ENCODE measurements at regions not wholly inside any gene's neighbourhood (a gene's known extent, or its start where the extent isn't known, plus 50 kb on each side); places are given as distances from the start of the nearest gene placed in this dataset.

GRCh38 chr5:20601678-20602100 is 613.7 kb upstream of the CDH18 start:
- POLR2A ChIA-PET, result no interaction called here
- ATAC-seq (no peak), DNase-seq (no peak)
- Mint-ChIP-seq H3K9me3 (peaks cover 0 to 27% (median 15%) of the 10 kb centered on the region in 9 donors), H3K4me1 (no peaks in the 10 kb centered on the region), H3K36me3 (peaks cover 0 to 15% (median 0%) of the 10 kb centered on the region in 3 donors), H3K4me3 (no peak overlapping the region), H3K27me3 (no peaks in the 10 kb centered on the region), H3K27ac (no peak overlapping the region)

GRCh38 chr5:20590356-20590755 is 602.4 kb upstream of the CDH18 start:
- Mint-ChIP-seq H3K27ac (no peak overlapping the region), H3K36me3 (no peaks in the 10 kb centered on the region), H3K4me3 (no peak overlapping the region), H3K9me3 (peaks cover 0 to 19% (median 2%) of the 10 kb centered on the region in 9 donors), H3K27me3 (no peaks in the 10 kb centered on the region), H3K4me1 (no peaks in the 10 kb centered on the region)
- DNase-seq (no peak), ATAC-seq (no peak)
- POLR2A ChIA-PET, result no interaction called here

GRCh38 chr5:20575571-20575970 is 587.6 kb upstream of the CDH18 start:
- Mint-ChIP-seq H3K4me1 (no peaks in the 10 kb centered on the region), H3K36me3 (no peaks in the 10 kb centered on the region), H3K9me3 (peaks cover 2 to 26% (median 10%) of the 10 kb centered on the region in 9 donors), H3K27ac (no peak overlapping the region), H3K27me3 (no peaks in the 10 kb centered on the region), H3K4me3 (no peak overlapping the region)
- ATAC-seq, result no peak
- DNase-seq, result no peak
- POLR2A ChIA-PET, result no interaction called here

GRCh38 chr5:20574576-20574975 is 586.6 kb upstream of the CDH18 start:
- Mint-ChIP-seq H3K36me3 (no peaks in the 10 kb centered on the region), H3K27me3 (no peaks in the 10 kb centered on the region), H3K9me3 (peaks cover 2 to 21% (median 12%) of the 10 kb centered on the region in 9 donors), H3K4me3 (no peak overlapping the region), H3K27ac (no peak overlapping the region), H3K4me1 (no peaks in the 10 kb centered on the region)
- no peak for ATAC-seq
- no peak for DNase-seq
- POLR2A ChIA-PET, result no interaction called here

- ATAC-seq (no peak), DNase-seq (no peak)
- Mint-ChIP-seq H3K27me3 (no peaks in the 10 kb centered on the region), H3K4me3 (no peak overlapping the region), H3K4me1 (no peaks in the 10 kb centered on the region), H3K9me3 (peaks cover 1 to 10% (median 5%) of the 10 kb centered on the region in 9 donors), H3K36me3 (no peaks in the 10 kb centered on the region), H3K27ac (no peak overlapping the region)
- POLR2A ChIA-PET, result no interaction called here
These were observed 584.6 kb upstream of the CDH18 start for GRCh38 chr5:20572614-20573013.

- no peaks in the 10 kb centered on the region for H3K4me1 Mint-ChIP-seq
- DNase-seq, result no peak
- H3K4me3 Mint-ChIP-seq, result no peak overlapping the region
- no peaks in the 10 kb centered on the region for H3K36me3 Mint-ChIP-seq
- peaks cover 0 to 10% (median 8%) of the 10 kb centered on the region in 9 donors for H3K9me3 Mint-ChIP-seq
- POLR2A ChIA-PET, result no interaction called here
- ATAC-seq, result no peak
- H3K27me3 Mint-ChIP-seq, result no peaks in the 10 kb centered on the region
- H3K27ac Mint-ChIP-seq, result no peak overlapping the region
These were observed 582.5 kb upstream of the CDH18 start for GRCh38 chr5:20570486-20570885.

- Mint-ChIP-seq H3K4me1 (no peaks in the 10 kb centered on the region), H3K27ac (no peak overlapping the region), H3K4me3 (no peak overlapping the region), H3K9me3 (peaks cover 0 to 25% (median 8%) of the 10 kb centered on the region in 9 donors), H3K27me3 (no peaks in the 10 kb centered on the region), H3K36me3 (no peaks in the 10 kb centered on the region)
- no peak for DNase-seq
- ATAC-seq, result no peak
- POLR2A ChIA-PET, result no interaction called here
These were observed 574.5 kb upstream of the CDH18 start for GRCh38 chr5:20562544-20562943.

- Mint-ChIP-seq H3K36me3 (no peaks in the 10 kb centered on the region), H3K4me3 (no peak overlapping the region), H3K9me3 (peaks cover 0 to 22% (median 8%) of the 10 kb centered on the region in 9 donors), H3K27me3 (no peaks in the 10 kb centered on the region), H3K27ac (no peak overlapping the region), H3K4me1 (no peaks in the 10 kb centered on the region)
- no peak for DNase-seq
- no peak for ATAC-seq
- POLR2A ChIA-PET, result no interaction called here
These were observed 571.8 kb upstream of the CDH18 start for GRCh38 chr5:20559845-20560244.

GRCh38 chr5:20556115-20556763 is 568.2 kb upstream of the CDH18 start:
- Mint-ChIP-seq H3K4me1 (no peaks in the 10 kb centered on the region), H3K27ac (no peak overlapping the region), H3K27me3 (no peaks in the 10 kb centered on the region), H3K9me3 (peaks cover 3 to 23% (median 7%) of the 10 kb centered on the region in 9 donors), H3K36me3 (no peaks in the 10 kb centered on the region), H3K4me3 (no peak overlapping the region)
- POLR2A ChIA-PET, result no interaction called here
- ATAC-seq (no peak), DNase-seq (no peak)

GRCh38 chr5:20555034-20555433 is 567.0 kb upstream of the CDH18 start:
- DNase-seq (no peak), ATAC-seq (no peak)
- H3K4me3 Mint-ChIP-seq, result no peak overlapping the region
- POLR2A ChIA-PET, result interaction anchor here (0.6 kb wide), 1 partner anchor 60 kb away, joined by 3 read pairs; no protein-coding TSS in a partner anchor
- no peaks in the 10 kb centered on the region for H3K27me3 Mint-ChIP-seq
- no peak overlapping the region for H3K27ac Mint-ChIP-seq
- no peaks in the 10 kb centered on the region for H3K36me3 Mint-ChIP-seq
- H3K4me1 Mint-ChIP-seq, result no peaks in the 10 kb centered on the region
- peaks cover 0 to 23% (median 10%) of the 10 kb centered on the region in 9 donors for H3K9me3 Mint-ChIP-seq

- Mint-ChIP-seq H3K9me3 (peaks cover 0 to 25% (median 10%) of the 10 kb centered on the region in 9 donors), H3K27ac (no peak overlapping the region), H3K27me3 (no peaks in the 10 kb centered on the region), H3K4me3 (no peak overlapping the region), H3K36me3 (no peaks in the 10 kb centered on the region), H3K4me1 (no peaks in the 10 kb centered on the region)
- ATAC-seq, result no peak
- POLR2A ChIA-PET, result no interaction called here
- DNase-seq, result no peak
These were observed 566.0 kb upstream of the CDH18 start for GRCh38 chr5:20554001-20554400.

- H3K4me1 Mint-ChIP-seq, result no peaks in the 10 kb centered on the region
- no peak for DNase-seq
- ATAC-seq, result no peak
- H3K27ac Mint-ChIP-seq, result no peak overlapping the region
- no peaks in the 10 kb centered on the region for H3K36me3 Mint-ChIP-seq
- POLR2A ChIA-PET, result no interaction called here
- no peaks in the 10 kb centered on the region for H3K27me3 Mint-ChIP-seq
- no peak overlapping the region for H3K4me3 Mint-ChIP-seq
- peaks cover 0 to 10% (median 5%) of the 10 kb centered on the region in 9 donors for H3K9me3 Mint-ChIP-seq
These were observed 550.1 kb upstream of the CDH18 start for GRCh38 chr5:20537911-20538703.

- no peak overlapping the region for H3K27ac Mint-ChIP-seq
- no peaks in the 10 kb centered on the region for H3K36me3 Mint-ChIP-seq
- H3K4me3 Mint-ChIP-seq, result no peak overlapping the region
- peaks cover 0 to 13% (median 6%) of the 10 kb centered on the region in 9 donors for H3K9me3 Mint-ChIP-seq
- H3K4me1 Mint-ChIP-seq, result no peaks in the 10 kb centered on the region
- ATAC-seq, result no peak
- no peaks in the 10 kb centered on the region for H3K27me3 Mint-ChIP-seq
- POLR2A ChIA-PET, result no interaction called here
- DNase-seq, result no peak
These were observed 548.8 kb upstream of the CDH18 start for GRCh38 chr5:20536813-20537212.

Data from naive thymus-derived CD8-positive, alpha-beta T cell (primary cell).